MCF 10A (cell line): ENCODE measurements at regions not wholly inside any gene's neighbourhood (a gene's known extent, or its start where the extent isn't known, plus 50 kb on each side); places are given as distances from the start of the nearest gene placed in this dataset.
"Not testable (repeated sequence)": the region's sequence is repeated elsewhere in the genome, so short reads cannot be mapped to it uniquely, and the experiment has no call there.

Source experiments
- BruUV-seq: library from RNA; stranded (reverse); fragments of 400-500 nt; replicated peaks from 2 replicates; lab custom pipeline; 2021; lab: Mats Ljungman, UMichigan
- CTCF ChIA-PET: fragments of 300-600 bp; sonication (Branson Sonifier 250); formaldehyde crosslinking; extraction: SDS; loops from one replicate; lab custom pipeline; 2021; ENCODE audit warnings: antibody characterized with exemption, inconsistent platforms; lab: Yijun Ruan, JAX
- POLR2A ChIA-PET: fragments of 300-600, 350-650 bp; sonication (Branson Sonifier 250); formaldehyde crosslinking; extraction: SDS; loops from one replicate; lab custom pipeline; 2020; ENCODE audit warnings: antibody characterized with exemption, inconsistent platforms; lab: Yijun Ruan, JAX
- DNase-seq: peaks from one replicate; pipeline ENCODE4 v3.0.0-alpha.2; 2018; ENCODE audit not compliant: unreplicated experiment
- H3K27ac Mint-ChIP-seq: one replicate; pipeline ENCODE4 v1.8.0; 2022; ENCODE audit warnings: mild to moderate bottlenecking, low read depth, mixed read lengths; ENCODE audit not compliant: unreplicated experiment
- H3K27me3 Mint-ChIP-seq: one replicate; pipeline ENCODE4 v1.8.0; 2022; ENCODE audit warnings: mixed read lengths; ENCODE audit not compliant: insufficient read depth, unreplicated experiment
- H3K36me3 Mint-ChIP-seq: one replicate; pipeline ENCODE4 v1.8.0; 2022; ENCODE audit warnings: mild to moderate bottlenecking, moderate library complexity, mixed read lengths; ENCODE audit not compliant: insufficient read depth, unreplicated experiment
- H3K4me1 Mint-ChIP-seq: one replicate; pipeline ENCODE4 v1.8.0; 2022; ENCODE audit warnings: mixed read lengths; ENCODE audit not compliant: insufficient read depth, unreplicated experiment
- H3K4me3 Mint-ChIP-seq: one replicate; pipeline ENCODE4 v1.8.0; 2022; ENCODE audit warnings: mild to moderate bottlenecking, moderate library complexity, mixed read lengths; ENCODE audit not compliant: unreplicated experiment
- H3K9me3 Mint-ChIP-seq: one replicate; pipeline ENCODE4 v1.8.0; 2022; ENCODE audit warnings: mixed read lengths; ENCODE audit not compliant: unreplicated experiment
- intact Hi-C: fragments of 100-400 bp; cut with micrococcal nuclease; formaldehyde crosslinking; loops from 2 replicates; pipeline ENCODE4 v1.14.1; 2022
- TF ChIP-seq, protein P1 (sequence below): fragments of 200-600 bp; IDR thresholded peaks from one replicate; pipeline ENCODE4 v1.8.0; 2022; ENCODE audit warnings: antibody characterized with exemption, mild to moderate bottlenecking; ENCODE audit not compliant: unreplicated experiment

DNA sequence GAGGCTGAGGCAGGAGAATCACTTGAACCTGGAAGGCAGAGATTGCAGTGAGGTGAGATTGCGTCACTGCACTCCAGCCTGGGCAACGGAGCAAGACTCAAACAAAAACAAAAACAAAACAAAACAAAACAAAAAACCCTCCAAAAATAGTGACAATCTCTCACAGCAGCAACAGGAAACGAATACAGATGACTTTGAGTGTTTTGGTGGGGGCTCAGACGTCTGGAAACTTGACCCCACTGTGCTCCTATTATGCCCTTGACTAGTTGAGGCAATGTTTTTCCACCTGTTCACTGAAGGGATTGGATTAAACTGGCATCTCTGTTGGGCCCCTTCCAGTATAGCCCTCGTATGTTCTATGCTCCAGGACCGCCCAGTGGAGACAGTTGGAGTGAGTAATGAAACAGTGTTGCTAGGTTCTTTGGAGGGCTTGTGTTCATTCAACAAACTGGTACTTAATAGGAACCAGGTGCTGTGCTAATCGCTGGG lies 167.0 kb downstream of the UTP18 start:
- CTCF ChIA-PET: no interaction called here
- peaks cover 34% of the 10 kb centered on the region for H3K27me3 Mint-ChIP-seq
- H3K9me3 Mint-ChIP-seq: no peaks in the 10 kb centered on the region
- BruUV-seq: no TSS peak
- TF ChIP-seq, protein P1, sequence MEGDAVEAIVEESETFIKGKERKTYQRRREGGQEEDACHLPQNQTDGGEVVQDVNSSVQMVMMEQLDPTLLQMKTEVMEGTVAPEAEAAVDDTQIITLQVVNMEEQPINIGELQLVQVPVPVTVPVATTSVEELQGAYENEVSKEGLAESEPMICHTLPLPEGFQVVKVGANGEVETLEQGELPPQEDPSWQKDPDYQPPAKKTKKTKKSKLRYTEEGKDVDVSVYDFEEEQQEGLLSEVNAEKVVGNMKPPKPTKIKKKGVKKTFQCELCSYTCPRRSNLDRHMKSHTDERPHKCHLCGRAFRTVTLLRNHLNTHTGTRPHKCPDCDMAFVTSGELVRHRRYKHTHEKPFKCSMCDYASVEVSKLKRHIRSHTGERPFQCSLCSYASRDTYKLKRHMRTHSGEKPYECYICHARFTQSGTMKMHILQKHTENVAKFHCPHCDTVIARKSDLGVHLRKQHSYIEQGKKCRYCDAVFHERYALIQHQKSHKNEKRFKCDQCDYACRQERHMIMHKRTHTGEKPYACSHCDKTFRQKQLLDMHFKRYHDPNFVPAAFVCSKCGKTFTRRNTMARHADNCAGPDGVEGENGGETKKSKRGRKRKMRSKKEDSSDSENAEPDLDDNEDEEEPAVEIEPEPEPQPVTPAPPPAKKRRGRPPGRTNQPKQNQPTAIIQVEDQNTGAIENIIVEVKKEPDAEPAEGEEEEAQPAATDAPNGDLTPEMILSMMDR: no peak
- DNase-seq: no peak
- intact Hi-C loops: no loop called here
- H3K36me3 Mint-ChIP-seq: no peaks in the 10 kb centered on the region
- no peaks in the 10 kb centered on the region for H3K4me1 Mint-ChIP-seq
- H3K4me3 Mint-ChIP-seq: no peak overlapping the region
- POLR2A ChIA-PET: no interaction called here
- H3K27ac Mint-ChIP-seq: no peak overlapping the region

DNA sequence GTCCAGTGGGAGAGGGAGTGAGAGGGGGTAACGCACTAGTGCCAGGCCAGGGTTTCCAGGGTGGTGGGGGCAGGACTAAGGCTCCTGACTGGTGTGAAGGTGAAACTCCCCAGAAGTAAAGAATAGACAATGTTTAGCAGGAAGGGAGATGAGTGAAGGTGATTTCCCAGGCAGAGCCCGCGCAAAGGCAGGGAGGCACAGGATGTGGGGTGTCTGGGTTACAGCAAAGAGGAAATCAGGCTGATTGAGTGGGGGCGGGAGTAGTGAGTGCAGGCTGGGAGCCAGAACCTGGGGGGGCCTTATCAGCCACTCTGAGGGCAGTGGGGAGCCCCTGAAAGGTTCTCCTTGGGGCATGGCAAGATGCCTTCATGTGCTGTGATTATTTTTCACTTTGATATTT lies 167.5 kb downstream of the UTP18 start:
- H3K27me3 Mint-ChIP-seq: peaks cover 29% of the 10 kb centered on the region
- no peaks in the 10 kb centered on the region for H3K4me1 Mint-ChIP-seq
- TF ChIP-seq, protein P1: no peak
- H3K9me3 Mint-ChIP-seq: no peaks in the 10 kb centered on the region
- no peak overlapping the region for H3K27ac Mint-ChIP-seq
- BruUV-seq: no TSS peak
- H3K36me3 Mint-ChIP-seq: no peaks in the 10 kb centered on the region
- DNase-seq: no peak
- intact Hi-C loops: no loop called here
- H3K4me3 Mint-ChIP-seq: no peak overlapping the region
- ChIA-PET POLR2A (no interaction called here), CTCF (no interaction called here)

- ChIA-PET POLR2A (interaction anchor here (0.7 kb wide), 1 partner anchor 9 kb away, joined by 3 read pairs; no protein-coding TSS in a partner anchor), CTCF (no interaction called here)
- no peaks in the 10 kb centered on the region for H3K36me3 Mint-ChIP-seq
- BruUV-seq: no TSS peak
- intact Hi-C loops: no loop called here
- H3K27me3 Mint-ChIP-seq: peaks cover 19% of the 10 kb centered on the region
- H3K27ac Mint-ChIP-seq: no peak overlapping the region
- no peak for DNase-seq
- TF ChIP-seq, protein P1: no peak
- no peaks in the 10 kb centered on the region for H3K9me3 Mint-ChIP-seq
- H3K4me3 Mint-ChIP-seq: no peak overlapping the region
- H3K4me1 Mint-ChIP-seq: no peaks in the 10 kb centered on the region
These were observed 168.5 kb downstream of the UTP18 start for GRCh38 chr17:51428668-51429495.

- H3K36me3 Mint-ChIP-seq, H3K9me3 Mint-ChIP-seq, BruUV-seq, H3K4me3 Mint-ChIP-seq, DNase-seq, POLR2A ChIA-PET, H3K4me1 Mint-ChIP-seq, H3K27ac Mint-ChIP-seq, intact Hi-C loops: not testable (repeated sequence)
- H3K27me3 Mint-ChIP-seq: peaks cover 19% of the 10 kb centered on the region
- CTCF ChIA-PET: interaction anchor here (0.6 kb wide), 1 partner anchor 471 kb away, joined by 3 read pairs; no protein-coding TSS in a partner anchor
These were observed 169.6 kb downstream of the UTP18 start for GRCh38 chr17:51429938-51430337.
